IMR-90 (cell line): ENCODE measurements at regions not wholly inside any gene's neighbourhood (a gene's known extent, or its start where the extent isn't known, plus 50 kb on each side); places are given as distances from the start of the nearest gene placed in this dataset.

Source experiments
- ATAC-seq: fragments of 200-7000 bp; cut with Tn5 transposase; 2 replicates; pipeline ENCODE4 v1.9.1; 2020; ENCODE audit warnings: low read depth, mild to moderate bottlenecking, moderate library complexity
- BruUV-seq: library from RNA; stranded (reverse); fragments of 400-500 nt; replicated peaks from 2 replicates; lab custom pipeline; 2021; lab: Mats Ljungman, UMichigan
- CTCF ChIA-PET: fragments of 300-600 bp; formaldehyde crosslinking; extraction: SDS; loops from one replicate; lab custom pipeline; 2021; ENCODE audit warnings: antibody characterized with exemption; lab: Yijun Ruan, JAX
- POLR2A ChIA-PET: fragments of 300-600 bp; sonication (Branson Sonifier 250); formaldehyde crosslinking; loops from one replicate; lab custom pipeline; 2022; ENCODE audit warnings: antibody characterized with exemption; ENCODE audit not compliant: unreplicated experiment; lab: Charles Lee
- DNase-seq: peaks from one replicate; pipeline ENCODE4 v3.0.0; 2013
- H2AFZ ChIP-seq: replicated peaks from 2 replicates; pipeline ENCODE3; 2013; ENCODE audit warnings: low read length, mild to moderate bottlenecking; ENCODE audit not compliant: poor library complexity
- H2AK5ac ChIP-seq: 2 replicates; pipeline ENCODE4 v1.6.1; 2013; ENCODE audit warnings: low read depth, low read length, inconsistent platforms
- H2AK9ac ChIP-seq: replicated peaks from 2 replicates; pipeline ENCODE3; 2013; ENCODE audit warnings: mild to moderate bottlenecking, low read depth, low read length, moderate library complexity; ENCODE audit not compliant: poor library complexity
- H2BK120ac ChIP-seq: 2 replicates; pipeline ENCODE4 v1.6.1; 2013; ENCODE audit warnings: low read depth, low read length, inconsistent platforms
- H2BK15ac ChIP-seq: 3 replicates; pipeline ENCODE4 v1.6.1; 2013; ENCODE audit warnings: low read depth, low read length, inconsistent platforms
- H2BK20ac ChIP-seq: 2 replicates; pipeline ENCODE4 v1.6.1; 2013; ENCODE audit warnings: low read depth, mild to moderate bottlenecking, inconsistent platforms, low read length, moderate library complexity
- H2BK5ac ChIP-seq: 2 replicates; pipeline ENCODE4 v1.6.1; 2013; ENCODE audit warnings: mild to moderate bottlenecking, low read depth, low read length, inconsistent platforms; ENCODE audit not compliant: poor library complexity, severe bottlenecking
- H3K14ac ChIP-seq: replicated peaks from 2 replicates; pipeline ENCODE4 v1.6.1; 2013; ENCODE audit warnings: low read depth, low read length, inconsistent platforms
- H3K18ac ChIP-seq: 2 replicates; pipeline ENCODE4 v1.6.1; 2013; ENCODE audit warnings: low read depth, low read length, control low read depth
- H3K23ac ChIP-seq: 2 replicates; pipeline ENCODE4 v1.6.1; 2013; ENCODE audit warnings: low read depth, low read length, inconsistent platforms
- H3K27ac ChIP-seq: 2 replicates; pipeline ENCODE4 v1.5.1; 2013; ENCODE audit warnings: mild to moderate bottlenecking, control low read depth, low read length; ENCODE audit not compliant: insufficient read depth
- H3K27me3 ChIP-seq: 2 replicates; pipeline ENCODE4 v1.6.1; 2013; ENCODE audit warnings: low read length; ENCODE audit not compliant: control insufficient read depth, insufficient read depth
- H3K36me3 ChIP-seq: 2 replicates; pipeline ENCODE4 v1.6.1; 2013; ENCODE audit warnings: low read length, mixed read lengths; ENCODE audit not compliant: control insufficient read depth, insufficient read depth
- H3K4ac ChIP-seq: 2 replicates; pipeline ENCODE4 v1.6.1; 2013; ENCODE audit warnings: low read depth, low read length, inconsistent platforms
- H3K4me1 ChIP-seq: 2 replicates; pipeline ENCODE4 v1.6.1; 2013; ENCODE audit warnings: low read length, mixed read lengths; ENCODE audit not compliant: control insufficient read depth, insufficient read depth
- H3K4me2 ChIP-seq: 2 replicates; pipeline ENCODE4 v1.6.1; 2013; ENCODE audit warnings: low read depth, mild to moderate bottlenecking, control low read depth, low read length, moderate library complexity
- H3K4me3 ChIP-seq: 2 replicates; pipeline ENCODE4 v1.5.1; 2013; ENCODE audit warnings: low read depth, mild to moderate bottlenecking, control low read depth, low read length, moderate library complexity; ENCODE audit not compliant: insufficient read depth
- H3K56ac ChIP-seq: 2 replicates; pipeline ENCODE4 v1.6.1; 2013; ENCODE audit warnings: low read length, inconsistent platforms; ENCODE audit not compliant: insufficient read depth; ENCODE audit errors: extremely low read depth
- H3K79me1 ChIP-seq, 2 experiments: 2 replicates each; pipeline ENCODE4 v1.6.1; 2013; ENCODE audit warnings: low read length in 2 of 2, inconsistent platforms in 1 of 2, low read depth in 1 of 2
- H3K9ac ChIP-seq: 2 replicates; pipeline ENCODE4 v1.6.1; 2013; ENCODE audit warnings: low read depth, low read length, control low read depth
- H3K9me1 ChIP-seq: 2 replicates; pipeline ENCODE4 v1.6.1; 2013; ENCODE audit warnings: low read length, inconsistent platforms; ENCODE audit not compliant: insufficient read depth
- H3K9me3 ChIP-seq: 2 replicates; pipeline ENCODE4 v1.6.1; 2013; ENCODE audit warnings: low read length; ENCODE audit not compliant: control insufficient read depth, insufficient read depth
- H4K20me1 ChIP-seq: 2 replicates; pipeline ENCODE4 v1.6.1; 2013; ENCODE audit warnings: low read length, inconsistent platforms; ENCODE audit not compliant: insufficient read depth
- H4K5ac ChIP-seq: 2 replicates; pipeline ENCODE4 v1.6.1; 2013; ENCODE audit warnings: mild to moderate bottlenecking, low read depth, low read length, control low read depth
- H4K8ac ChIP-seq, 2 experiments: 2 replicates each; pipeline ENCODE4 v1.6.1; 2013; ENCODE audit warnings: low read depth in 2 of 2, low read length in 2 of 2, control low read depth in 1 of 2, inconsistent platforms in 1 of 2
- H4K91ac ChIP-seq: 2 replicates; pipeline ENCODE4 v1.6.1; 2013; ENCODE audit warnings: low read depth, low read length, inconsistent platforms; ENCODE audit not compliant: insufficient read depth
- CEBPB ChIP-seq: IDR thresholded peaks from 2 replicates; pipeline ENCODE4 v1.6.1; 2012; ENCODE audit warnings: low read depth, low read length, improper control_type of control experiment
- CTCF ChIP-seq: conservative IDR thresholded peaks from 2 replicates; pipeline ENCODE4 v1.5.1; 2012; ENCODE audit warnings: mild to moderate bottlenecking, low read depth, low read length, improper control_type of control experiment
- ELK1 ChIP-seq: fragments of 150-350 bp; IDR thresholded peaks from 2 replicates; pipeline ENCODE4 v1.6.1; 2016; ENCODE audit warnings: low read depth, mild to moderate bottlenecking, low read length, moderate library complexity, borderline replicate concordance
- FOS ChIP-seq: fragments of 150-350 bp; IDR thresholded peaks from 2 replicates; pipeline ENCODE4 v1.6.1; 2016; ENCODE audit warnings: low read depth, low read length
- MAFK ChIP-seq: IDR thresholded peaks from 2 replicates; pipeline ENCODE4 v1.6.1; 2012; ENCODE audit warnings: low read depth, low read length, improper control_type of control experiment
- MAZ ChIP-seq: IDR thresholded peaks from 2 replicates; pipeline ENCODE4 v1.6.1; 2012; ENCODE audit warnings: low read depth, mild to moderate bottlenecking, low read length, improper control_type of control experiment, moderate library complexity, borderline replicate concordance
- POLR2A ChIP-seq: IDR thresholded peaks from 2 replicates; pipeline ENCODE4 v1.6.1; 2012; ENCODE audit warnings: mild to moderate bottlenecking, low read depth, low read length
- RCOR1 ChIP-seq: IDR thresholded peaks from 2 replicates; pipeline ENCODE4 v1.6.1; 2012; ENCODE audit warnings: mild to moderate bottlenecking, low read length, improper control_type of control experiment; ENCODE audit not compliant: insufficient replicate concordance
- RFX5 ChIP-seq: IDR thresholded peaks from 2 replicates; pipeline ENCODE4 v1.8.0; 2012; ENCODE audit warnings: low read depth, mild to moderate bottlenecking, low read length, moderate library complexity
- dilution Hi-C: fragments of 300-500 bp; cut with HindIII; formaldehyde crosslinking; loops from one replicate; pipeline ENCODE4 v1.14.3; 2018; ENCODE audit warnings: low sequenced_read_pairs; ENCODE audit not compliant: unreplicated experiment
- in situ Hi-C: fragments of 300-500 bp; cut with MboI; formaldehyde crosslinking; loops from 3 replicates; pipeline ENCODE4 v1.14.3; 2019; ENCODE audit warnings: low sequenced_read_pairs, inconsistent platforms, mixed read lengths
- intact Hi-C: fragments of 100-400 bp; cut with micrococcal nuclease; formaldehyde crosslinking; loops from 2 replicates; pipeline ENCODE4 v1.10.0; 2022

- Histone ChIP-seq H3K27me3 (no peaks in the 10 kb centered on the region), H3K4me3 (no peak overlapping the region), H3K4me2 (no peak overlapping the region), H3K9ac (no peak overlapping the region), H3K18ac (no peak overlapping the region), H2BK20ac (no peak overlapping the region), H3K9me3 (no peaks in the 10 kb centered on the region), H2AK5ac (no peak overlapping the region), H3K9me1 (no peaks in the 10 kb centered on the region), H3K27ac (no peak overlapping the region), H3K79me1 (no peaks in the 10 kb centered on the region), H3K14ac (no peak overlapping the region), H4K5ac (no peak overlapping the region), H2BK15ac (no peak overlapping the region), H3K23ac (no peak overlapping the region), H2AFZ (no peak overlapping the region), H3K36me3 (no peaks in the 10 kb centered on the region), H4K8ac (no peak overlapping the region), H3K56ac (no peak overlapping the region), H2BK120ac (no peak overlapping the region), H3K4me1 (no peaks in the 10 kb centered on the region), H3K4ac (no peak overlapping the region), H4K20me1 (no peaks in the 10 kb centered on the region), H2AK9ac (no peak overlapping the region), H4K91ac (no peak overlapping the region), H2BK5ac (no peak overlapping the region)
- in situ Hi-C loops: no loop called here
- ATAC-seq (no peak), DNase-seq (no peak)
- intact Hi-C loops: no loop called here
- BruUV-seq: no TSS peak
- ChIA-PET CTCF (no interaction called here), POLR2A (no interaction called here)
- TF ChIP-seq ELK1 (no peak), FOS (no peak), POLR2A (no peak), CEBPB (no peak), RCOR1 (no peak), MAZ (no peak), MAFK (no peak), CTCF (no peak), RFX5 (no peak)
- dilution Hi-C loops: no loop called here
Observed at GRCh38 chr3:34131091-34131490, 332.7 kb downstream of the PDCD6IP start.
